ENCODE measurements at regions not wholly inside any gene's neighbourhood (a gene's known extent, or its start where the extent isn't known, plus 50 kb on each side); places are given as distances from the start of the nearest gene placed in this dataset.
A peak's percentile ranks its signal among the peaks of the same experiment; 100 is the strongest.

GRCh38 chr1:109823543-109824348, 60.0 kb upstream of the EPS8L3 start:
- TF ChIP-seq CTCF (conservative IDR thresholded peaks at IDR 0.05; ENCODE audit: low read length): no peak
- TF ChIP-seq EZH2phosphoT487 (IDR thresholded peaks at IDR 0.05; ENCODE audit: borderline replicate concordance): no peak
- Histone ChIP-seq H3K9ac (ENCODE audit: low read depth, low read length, poor library complexity, severe bottlenecking) (peak overlapping the region; percentile 37), H3K4me2 (ENCODE audit: low read depth, low read length, poor library complexity, severe bottlenecking) (no peak overlapping the region), H3K36me3 (ENCODE audit: insufficient read depth, low read length) (no peaks in the 10 kb centered on the region), H3F3A (ENCODE audit: low read depth) (no peaks in the 10 kb centered on the region), H3K27me3 (ENCODE audit: insufficient read depth, low read length, poor library complexity, severe bottlenecking) (no peaks in the 10 kb centered on the region), H3K4me1 (ENCODE audit: insufficient read depth, low read length, poor library complexity, severe bottlenecking) (peaks cover 62% of the 10 kb centered on the region), H3K9me2 (replicated peaks; ENCODE audit: low read depth, low read length) (no peaks in the 10 kb centered on the region), H3K4me3 (ENCODE audit: low read length, poor library complexity, severe bottlenecking) (no peak overlapping the region), H4K20me1 (ENCODE audit: insufficient read depth, low read length, poor library complexity, severe bottlenecking) (no peaks in the 10 kb centered on the region), H2AFZ (ENCODE audit: low read length) (no peak overlapping the region), H3K79me2 (ENCODE audit: insufficient read depth, low read length) (no peaks in the 10 kb centered on the region), H3K9me3 (ENCODE audit: insufficient read depth, low read depth, low read length) (no peaks in the 10 kb centered on the region)

GRCh38 chr1:109822749-109823542, 59.2 kb upstream of the EPS8L3 start:
- TF ChIP-seq CTCF (conservative IDR thresholded peaks at IDR 0.05; ENCODE audit: low read length) (no peak), EZH2phosphoT487 (IDR thresholded peaks at IDR 0.05; ENCODE audit: borderline replicate concordance) (no peak)
- Histone ChIP-seq H3F3A (ENCODE audit: low read depth) (no peaks in the 10 kb centered on the region), H3K9me3 (ENCODE audit: insufficient read depth, low read depth, low read length) (no peaks in the 10 kb centered on the region), H2AFZ (ENCODE audit: low read length) (no peak overlapping the region), H3K79me2 (ENCODE audit: insufficient read depth, low read length) (no peaks in the 10 kb centered on the region), H3K4me3 (ENCODE audit: low read length, poor library complexity, severe bottlenecking) (no peak overlapping the region), H4K20me1 (ENCODE audit: insufficient read depth, low read length, poor library complexity, severe bottlenecking) (no peaks in the 10 kb centered on the region), H3K4me2 (ENCODE audit: low read depth, low read length, poor library complexity, severe bottlenecking) (no peak overlapping the region), H3K36me3 (ENCODE audit: insufficient read depth, low read length) (no peaks in the 10 kb centered on the region), H3K9ac (ENCODE audit: low read depth, low read length, poor library complexity, severe bottlenecking) (peak overlapping the region; percentile 37), H3K4me1 (ENCODE audit: insufficient read depth, low read length, poor library complexity, severe bottlenecking) (peaks cover 70% of the 10 kb centered on the region), H3K27me3 (ENCODE audit: insufficient read depth, low read length, poor library complexity, severe bottlenecking) (no peaks in the 10 kb centered on the region), H3K9me2 (replicated peaks; ENCODE audit: low read depth, low read length) (no peaks in the 10 kb centered on the region)

GRCh38 chr1:109821831-109822745, 58.4 kb upstream of the EPS8L3 start:
- Histone ChIP-seq H3K9me3 (ENCODE audit: insufficient read depth, low read depth, low read length) (no peaks in the 10 kb centered on the region), H4K20me1 (ENCODE audit: insufficient read depth, low read length, poor library complexity, severe bottlenecking) (no peaks in the 10 kb centered on the region), H3K4me2 (ENCODE audit: low read depth, low read length, poor library complexity, severe bottlenecking) (no peak overlapping the region), H3K36me3 (ENCODE audit: insufficient read depth, low read length) (no peaks in the 10 kb centered on the region), H3K27me3 (ENCODE audit: insufficient read depth, low read length, poor library complexity, severe bottlenecking) (no peaks in the 10 kb centered on the region), H3F3A (ENCODE audit: low read depth) (no peaks in the 10 kb centered on the region), H3K4me1 (ENCODE audit: insufficient read depth, low read length, poor library complexity, severe bottlenecking) (peaks cover 79% of the 10 kb centered on the region), H2AFZ (ENCODE audit: low read length) (no peak overlapping the region), H3K79me2 (ENCODE audit: insufficient read depth, low read length) (no peaks in the 10 kb centered on the region), H3K9me2 (replicated peaks; ENCODE audit: low read depth, low read length) (no peaks in the 10 kb centered on the region), H3K4me3 (ENCODE audit: low read length, poor library complexity, severe bottlenecking) (no peak overlapping the region), H3K9ac (ENCODE audit: low read depth, low read length, poor library complexity, severe bottlenecking) (peak overlapping the region; percentile 48)
- TF ChIP-seq EZH2phosphoT487 (IDR thresholded peaks at IDR 0.05; ENCODE audit: borderline replicate concordance): no peak
